GM19468 (cell line): ENCODE measurements at regions not wholly inside any gene's neighbourhood (a gene's known extent, or its start where the extent isn't known, plus 50 kb on each side); places are given as distances from the start of the nearest gene placed in this dataset.

Experiments used
- ATAC-seq: cut with Tn5 transposase; IDR thresholded peaks from one replicate; pipeline ENCODE4 v1.9.1; 2021; ENCODE audit warnings: mild to moderate bottlenecking, moderate library complexity, moderate number of reproducible peaks; ENCODE audit not compliant: unreplicated experiment; ENCODE audit errors: extremely low read depth

GRCh38 chr2:217723981-217724380 is 278.8 kb downstream of the TNS1 start:
- ATAC-seq, result no peak

GRCh38 chr2:217722883-217723472 is 279.8 kb downstream of the TNS1 start:
- ATAC-seq, result no peak

- no peak for ATAC-seq
Measured at GRCh38 chr2:217717646-217718045, 285.1 kb downstream of the TNS1 start.

GRCh38 chr2:217715484-217715883 is 287.3 kb downstream of the TNS1 start:
- no peak for ATAC-seq

GRCh38 chr2:217714287-217714751 is 288.5 kb downstream of the TNS1 start:
- no peak for ATAC-seq

- no peak for ATAC-seq
Measured at GRCh38 chr2:217713395-217714286, 289.2 kb downstream of the TNS1 start.

GRCh38 chr2:217712431-217712830 is 290.4 kb downstream of the TNS1 start:
- no peak for ATAC-seq

- no peak for ATAC-seq
Measured at GRCh38 chr2:217711188-217711587, 291.6 kb downstream of the TNS1 start.

- no peak for ATAC-seq
Measured at GRCh38 chr2:217710211-217710765, 292.5 kb downstream of the TNS1 start.

GRCh38 chr2:217709478-217710210 is 293.2 kb downstream of the TNS1 start:
- ATAC-seq, result no peak

GRCh38 chr2:217707131-217707611 is 295.6 kb downstream of the TNS1 start:
- no peak for ATAC-seq

GRCh38 chr2:217706513-217706912 is 296.3 kb downstream of the TNS1 start:
- ATAC-seq, result no peak

GRCh38 chr2:217706095-217706494 is 296.7 kb downstream of the TNS1 start:
- no peak for ATAC-seq

- no peak for ATAC-seq
Measured at GRCh38 chr2:217705461-217705860, 297.3 kb downstream of the TNS1 start.

GRCh38 chr2:217703999-217704398 is 298.8 kb downstream of the TNS1 start:
- no peak for ATAC-seq

GRCh38 chr2:217703102-217703501 is 299.7 kb downstream of the TNS1 start:
- no peak for ATAC-seq

GRCh38 chr2:217701622-217702021 is 301.2 kb downstream of the TNS1 start:
- ATAC-seq, result no peak

- ATAC-seq, result no peak
Measured at GRCh38 chr2:217698691-217699090, 304.1 kb downstream of the TNS1 start.

GRCh38 chr2:217695033-217695520 is 307.7 kb downstream of the TNS1 start:
- no peak for ATAC-seq

GRCh38 chr2:217694291-217694690 is 308.5 kb downstream of the TNS1 start:
- no peak for ATAC-seq
